ENCODE measurements at regions not wholly inside any gene's neighbourhood (a gene's known extent, or its start where the extent isn't known, plus 50 kb on each side); places are given as distances from the start of the nearest gene placed in this dataset.
"Not testable (repeated sequence)": the region's sequence is repeated elsewhere in the genome, so short reads cannot be mapped to it uniquely, and the experiment has no call there.

DNA sequence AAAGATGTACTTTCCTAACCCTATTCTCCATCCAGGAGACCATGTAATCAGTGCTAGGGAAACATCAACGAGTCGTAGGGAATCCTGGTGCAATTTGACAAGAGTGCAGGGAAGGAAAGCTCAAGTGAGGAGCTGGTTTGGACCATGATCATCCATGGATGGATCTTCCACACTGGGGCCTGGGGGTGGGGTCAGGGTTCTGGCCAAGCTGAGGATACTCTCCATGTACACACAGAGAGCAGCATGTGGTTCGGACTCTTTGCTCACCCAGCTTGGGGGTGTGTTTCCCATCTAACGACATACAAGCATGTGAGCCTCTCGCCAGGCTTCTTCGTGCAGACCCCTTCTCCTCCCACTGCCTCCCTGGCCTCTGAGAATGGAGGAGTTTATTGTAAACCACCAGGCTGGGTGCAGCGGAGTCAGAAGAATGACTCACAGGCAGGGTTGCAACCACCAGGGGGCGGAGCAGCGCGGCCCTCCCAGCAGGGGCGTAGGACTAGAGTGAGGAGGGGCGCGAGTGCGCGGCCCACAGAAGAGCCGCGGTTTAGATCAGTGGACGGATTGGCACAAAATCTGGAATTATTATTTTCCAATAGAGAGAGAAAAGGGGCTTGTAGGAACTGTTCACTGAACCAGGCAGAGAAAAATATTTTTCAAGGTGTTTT is 530.0 kb upstream of the B3GAT1 start:
- H3K36me3 ChIP-seq (ENCODE audit: control insufficient read depth in 5 of 5, insufficient read depth in 5 of 5, low read length in 5 of 5); H3K4me3 ChIP-seq (ENCODE audit: low read depth in 1 of 5, low read length in 5 of 5); H3K9me3 ChIP-seq (ENCODE audit: control insufficient read depth in 5 of 5, low read length in 5 of 5); H3K9ac ChIP-seq (ENCODE audit: low read length in 5 of 5); H3K27ac ChIP-seq (ENCODE audit: low read depth, low read length); H3K4me1 ChIP-seq (ENCODE audit: control insufficient read depth in 5 of 5, insufficient read depth in 5 of 5, low read length in 5 of 5); H3K27me3 ChIP-seq (ENCODE audit: control insufficient read depth in 5 of 5, insufficient read depth in 4 of 5, low read length in 5 of 5): not testable (repeated sequence)

DNA sequence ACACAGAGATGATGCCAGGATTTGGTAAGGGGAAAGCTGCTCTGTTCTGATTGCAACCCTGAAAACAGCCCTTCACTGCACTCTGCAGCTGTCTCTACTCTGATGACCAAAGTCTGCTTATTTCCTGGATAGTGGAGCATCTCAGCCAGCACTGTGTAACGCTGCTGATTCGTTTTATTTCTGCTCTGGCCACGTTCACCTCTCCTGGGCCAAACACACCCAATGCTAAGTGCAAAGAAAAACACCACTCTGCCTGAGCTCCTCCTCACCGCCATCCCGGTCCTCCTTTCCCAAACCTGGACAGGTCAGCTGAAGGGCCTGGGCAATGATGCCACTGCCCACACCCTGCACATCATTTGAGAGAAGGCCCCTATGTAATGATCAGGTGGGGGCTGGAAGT is 529.3 kb upstream of the B3GAT1 start:
- Histone ChIP-seq H3K9ac (ENCODE audit: low read length in 5 of 5) (no peak overlapping the region), H3K9me3 (ENCODE audit: control insufficient read depth in 5 of 5, low read length in 5 of 5) (no peaks in the 10 kb centered on the region), H3K27ac (ENCODE audit: low read depth, low read length) (no peak overlapping the region), H3K36me3 (ENCODE audit: control insufficient read depth in 5 of 5, insufficient read depth in 5 of 5, low read length in 5 of 5) (no peaks in the 10 kb centered on the region), H3K4me1 (ENCODE audit: control insufficient read depth in 5 of 5, insufficient read depth in 5 of 5, low read length in 5 of 5) (no peaks in the 10 kb centered on the region), H3K27me3 (ENCODE audit: control insufficient read depth in 5 of 5, insufficient read depth in 4 of 5, low read length in 5 of 5) (peaks cover 0 to 5% (median 0%) of the 10 kb centered on the region in 5 donors), H3K4me3 (ENCODE audit: low read depth in 1 of 5, low read length in 5 of 5) (no peak overlapping the region)

DNA sequence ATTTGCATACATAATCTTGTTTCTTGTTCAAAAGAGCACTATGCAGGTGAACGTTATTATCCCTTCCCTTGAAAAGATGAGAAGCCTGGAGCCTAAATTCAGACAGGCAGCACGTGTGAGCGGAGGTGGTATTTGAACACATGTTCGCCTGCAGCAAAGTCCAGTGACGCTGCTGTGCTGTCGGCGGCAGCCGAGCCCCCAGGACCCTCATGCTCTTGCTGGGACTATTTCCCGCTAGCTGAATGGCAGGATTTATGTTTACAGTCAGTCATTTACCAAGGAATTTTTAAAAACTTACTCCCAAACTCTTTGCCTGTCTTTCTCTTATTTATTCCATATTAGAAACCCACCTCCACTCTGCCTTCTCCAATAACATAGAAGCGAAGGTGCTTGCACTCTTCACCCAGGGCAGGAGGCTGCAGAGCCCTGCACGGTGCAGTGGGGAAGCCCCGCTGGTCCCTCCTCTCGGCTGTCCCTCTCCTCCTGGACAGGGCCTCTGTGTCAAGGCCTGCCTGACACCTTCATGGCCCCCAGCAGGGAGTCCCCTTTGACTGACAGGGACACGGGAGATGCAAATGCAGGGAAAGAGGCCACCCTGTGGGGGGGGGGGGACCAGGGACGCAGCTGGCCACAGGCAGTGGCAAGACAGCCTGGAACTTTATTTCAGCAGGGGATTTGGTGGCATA is 528.5 kb upstream of the B3GAT1 start:
- no peaks in the 10 kb centered on the region for H3K36me3 ChIP-seq (ENCODE audit: control insufficient read depth in 5 of 5, insufficient read depth in 5 of 5, low read length in 5 of 5)
- peaks cover 0 to 2% (median 0%) of the 10 kb centered on the region in 5 donors for H3K9me3 ChIP-seq (ENCODE audit: control insufficient read depth in 5 of 5, low read length in 5 of 5)
- no peaks in the 10 kb centered on the region for H3K4me1 ChIP-seq (ENCODE audit: control insufficient read depth in 5 of 5, insufficient read depth in 5 of 5, low read length in 5 of 5)
- H3K4me3 ChIP-seq (ENCODE audit: low read depth in 1 of 5, low read length in 5 of 5) = no peak overlapping the region
- H3K27ac ChIP-seq (ENCODE audit: low read depth, low read length) = no peak overlapping the region
- H3K27me3 ChIP-seq (ENCODE audit: control insufficient read depth in 5 of 5, insufficient read depth in 4 of 5, low read length in 5 of 5) = peaks cover 0 to 5% (median 0%) of the 10 kb centered on the region in 5 donors
- no peak overlapping the region for H3K9ac ChIP-seq (ENCODE audit: low read length in 5 of 5)

DNA sequence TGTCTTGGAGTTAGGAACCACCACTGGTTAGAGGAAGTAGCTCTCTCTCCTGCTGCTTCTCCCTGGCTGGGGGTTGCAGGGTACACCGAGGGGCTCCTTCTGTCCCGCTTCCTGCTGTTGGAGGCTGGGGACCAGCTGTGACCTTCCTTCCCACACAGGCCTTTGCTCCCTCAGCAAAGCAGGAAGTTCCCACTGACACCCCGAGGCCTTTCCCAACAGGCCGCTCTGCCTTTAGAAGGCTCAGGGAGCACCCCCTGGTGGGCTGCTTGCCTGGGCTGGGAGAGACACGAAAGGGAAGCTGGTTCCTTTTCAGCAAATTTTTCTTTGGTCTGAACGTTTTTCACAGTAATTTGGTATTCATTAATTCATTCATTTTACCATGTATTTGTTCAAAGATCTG is 527.9 kb upstream of the B3GAT1 start:
- no peak overlapping the region for H3K27ac ChIP-seq (ENCODE audit: low read depth, low read length)
- H3K4me3 ChIP-seq (ENCODE audit: low read depth in 1 of 5, low read length in 5 of 5) = no peak overlapping the region

DNA sequence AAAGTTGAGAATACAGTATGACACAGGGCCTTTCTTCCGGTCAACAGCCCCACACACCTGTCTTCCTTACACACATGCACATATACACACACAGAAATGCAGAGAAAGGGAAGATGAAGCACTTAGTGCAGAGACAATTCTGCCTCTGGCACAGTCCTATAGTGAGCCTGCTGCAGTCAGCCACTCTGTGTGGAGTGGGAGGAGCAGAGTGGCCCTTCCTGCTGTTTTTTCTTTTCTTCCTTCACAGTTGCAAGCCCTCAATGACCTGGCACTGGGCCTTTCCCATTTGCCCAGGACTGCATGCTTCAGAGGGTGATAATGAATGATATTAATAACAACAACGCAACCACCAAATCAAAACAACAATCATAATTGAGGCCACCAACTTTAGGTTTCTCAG is 527.0 kb upstream of the B3GAT1 start:
- Histone ChIP-seq H3K9me3 (ENCODE audit: control insufficient read depth in 5 of 5, low read length in 5 of 5) (peaks cover 0 to 5% (median 0%) of the 10 kb centered on the region in 5 donors), H3K4me1 (ENCODE audit: control insufficient read depth in 5 of 5, insufficient read depth in 5 of 5, low read length in 5 of 5) (no peaks in the 10 kb centered on the region), H3K9ac (ENCODE audit: low read length in 5 of 5) (no peak overlapping the region), H3K27me3 (ENCODE audit: control insufficient read depth in 5 of 5, insufficient read depth in 4 of 5, low read length in 5 of 5) (peaks cover 0 to 5% (median 0%) of the 10 kb centered on the region in 5 donors), H3K27ac (ENCODE audit: low read depth, low read length) (no peak overlapping the region), H3K36me3 (ENCODE audit: control insufficient read depth in 5 of 5, insufficient read depth in 5 of 5, low read length in 5 of 5) (no peaks in the 10 kb centered on the region), H3K4me3 (ENCODE audit: low read depth in 1 of 5, low read length in 5 of 5) (no peak overlapping the region)

More for the DNA sequence above, 527.9 kb upstream of the B3GAT1 start:
- Histone ChIP-seq H3K9me3 (ENCODE audit: control insufficient read depth in 5 of 5, low read length in 5 of 5) (peaks cover 0 to 5% (median 0%) of the 10 kb centered on the region in 5 donors), H3K36me3 (ENCODE audit: control insufficient read depth in 5 of 5, insufficient read depth in 5 of 5, low read length in 5 of 5) (no peaks in the 10 kb centered on the region), H3K9ac (ENCODE audit: low read length in 5 of 5) (no peak overlapping the region), H3K27me3 (ENCODE audit: control insufficient read depth in 5 of 5, insufficient read depth in 4 of 5, low read length in 5 of 5) (peaks cover 0 to 5% (median 0%) of the 10 kb centered on the region in 5 donors), H3K4me1 (ENCODE audit: control insufficient read depth in 5 of 5, insufficient read depth in 5 of 5, low read length in 5 of 5) (no peaks in the 10 kb centered on the region)

DNA sequence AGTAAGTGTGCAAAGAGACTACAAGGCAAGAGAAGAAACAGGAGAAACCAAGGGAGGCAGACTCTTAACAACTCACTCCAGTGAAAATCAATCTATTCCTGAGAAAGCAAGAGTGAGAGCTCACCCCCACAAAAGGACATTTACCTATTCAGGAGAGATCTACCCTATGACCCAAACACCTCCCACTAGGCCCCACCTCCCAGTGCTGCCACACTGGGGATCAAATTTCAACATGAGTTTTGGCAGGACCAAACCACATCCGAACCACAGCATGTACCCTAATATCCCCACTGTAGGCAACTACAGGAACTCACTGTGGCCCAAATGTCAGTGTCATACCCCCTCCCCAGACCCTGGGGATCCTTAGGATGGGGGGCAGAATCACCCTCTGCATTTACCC is 526.2 kb upstream of the B3GAT1 start:
- Histone ChIP-seq H3K9me3 (ENCODE audit: control insufficient read depth in 5 of 5, low read length in 5 of 5) (peaks cover 0 to 5% (median 0%) of the 10 kb centered on the region in 5 donors), H3K27ac (ENCODE audit: low read depth, low read length) (no peak overlapping the region), H3K4me1 (ENCODE audit: control insufficient read depth in 5 of 5, insufficient read depth in 5 of 5, low read length in 5 of 5) (no peaks in the 10 kb centered on the region), H3K27me3 (ENCODE audit: control insufficient read depth in 5 of 5, insufficient read depth in 4 of 5, low read length in 5 of 5) (peaks cover 0 to 5% (median 0%) of the 10 kb centered on the region in 5 donors), H3K9ac (ENCODE audit: low read length in 5 of 5) (no peak overlapping the region), H3K4me3 (ENCODE audit: low read depth in 1 of 5, low read length in 5 of 5) (no peak overlapping the region), H3K36me3 (ENCODE audit: control insufficient read depth in 5 of 5, insufficient read depth in 5 of 5, low read length in 5 of 5) (no peaks in the 10 kb centered on the region)

DNA sequence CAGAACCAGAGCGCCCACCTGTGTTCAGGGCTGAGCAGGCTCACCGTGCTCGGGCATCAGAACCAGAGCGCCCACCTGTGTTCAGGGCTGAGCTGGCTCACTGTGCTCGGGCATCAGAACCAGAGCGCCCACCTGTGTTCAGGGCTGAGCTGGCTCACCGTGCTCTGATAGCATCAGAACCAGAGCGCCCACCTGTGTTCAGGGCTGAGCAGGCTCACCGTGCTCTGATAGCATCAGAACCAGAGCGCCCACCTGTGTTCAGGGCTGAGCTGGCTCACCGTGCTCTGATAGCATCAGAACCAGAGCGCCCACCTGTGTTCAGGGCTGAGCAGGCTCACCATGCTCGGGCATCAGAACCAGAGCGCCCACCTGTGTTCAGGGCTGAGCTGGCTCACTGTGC is 525.2 kb upstream of the B3GAT1 start:
- not testable (repeated sequence) for H3K9me3 ChIP-seq (ENCODE audit: control insufficient read depth in 5 of 5, low read length in 5 of 5); H3K27ac ChIP-seq (ENCODE audit: low read depth, low read length); H3K36me3 ChIP-seq (ENCODE audit: control insufficient read depth in 5 of 5, insufficient read depth in 5 of 5, low read length in 5 of 5)

DNA sequence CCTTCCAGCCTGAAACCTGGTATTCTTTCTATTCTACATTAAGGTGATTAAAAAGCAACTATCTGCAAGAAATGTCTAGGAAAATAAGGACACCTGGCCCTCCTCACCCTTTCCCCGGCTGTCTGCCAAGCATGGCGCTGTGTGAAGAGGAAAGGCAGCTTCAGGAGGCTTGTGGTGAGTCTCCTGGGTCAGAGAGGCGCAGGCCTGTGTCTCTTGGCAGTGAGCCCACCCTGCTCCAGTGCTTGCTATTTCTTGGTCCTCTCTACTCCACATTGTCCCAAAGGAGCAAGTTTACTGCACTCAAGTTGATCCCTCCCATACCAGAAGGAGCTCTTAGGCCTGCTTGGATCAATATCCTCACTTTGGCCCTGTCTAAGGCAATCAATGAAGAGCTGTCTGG is 520.7 kb upstream of the B3GAT1 start:
- Histone ChIP-seq H3K4me1 (ENCODE audit: control insufficient read depth in 5 of 5, insufficient read depth in 5 of 5, low read length in 5 of 5) (no peaks in the 10 kb centered on the region), H3K9ac (ENCODE audit: low read length in 5 of 5) (no peak overlapping the region), H3K27ac (ENCODE audit: low read depth, low read length) (no peak overlapping the region), H3K4me3 (ENCODE audit: low read depth in 1 of 5, low read length in 5 of 5) (no peak overlapping the region), H3K9me3 (ENCODE audit: control insufficient read depth in 5 of 5, low read length in 5 of 5) (peaks cover 0 to 5% (median 0%) of the 10 kb centered on the region in 5 donors), H3K27me3 (ENCODE audit: control insufficient read depth in 5 of 5, insufficient read depth in 4 of 5, low read length in 5 of 5) (peaks cover 0 to 4% (median 0%) of the 10 kb centered on the region in 5 donors), H3K36me3 (ENCODE audit: control insufficient read depth in 5 of 5, insufficient read depth in 5 of 5, low read length in 5 of 5) (no peaks in the 10 kb centered on the region)

More for the DNA sequence above, 525.2 kb upstream of the B3GAT1 start:
- not testable (repeated sequence) for H3K27me3 ChIP-seq (ENCODE audit: control insufficient read depth in 5 of 5, insufficient read depth in 4 of 5, low read length in 5 of 5); H3K9ac ChIP-seq (ENCODE audit: low read length in 5 of 5); H3K4me3 ChIP-seq (ENCODE audit: low read depth in 1 of 5, low read length in 5 of 5); H3K4me1 ChIP-seq (ENCODE audit: control insufficient read depth in 5 of 5, insufficient read depth in 5 of 5, low read length in 5 of 5)

DNA sequence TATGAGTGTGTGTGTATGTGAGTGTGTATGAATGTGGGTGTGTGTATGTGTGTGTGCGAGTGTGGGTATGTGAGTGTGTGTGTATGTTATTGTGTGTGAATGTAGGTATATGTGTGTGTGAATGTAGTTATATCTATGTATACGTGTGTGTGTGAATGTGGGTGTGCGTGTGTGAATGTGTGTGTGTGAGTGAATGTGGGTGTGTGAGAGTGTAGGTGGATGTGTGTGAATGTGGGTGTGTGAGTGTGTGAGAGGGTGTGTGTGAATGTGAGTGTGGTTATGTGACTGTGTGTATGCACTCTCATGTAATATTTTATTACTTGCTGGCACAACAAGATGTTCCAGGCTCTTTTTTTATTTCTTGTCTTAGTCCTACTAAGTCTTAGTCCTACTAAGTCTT is 513.4 kb upstream of the B3GAT1 start:
- no peaks in the 10 kb centered on the region for H3K4me1 ChIP-seq (ENCODE audit: control insufficient read depth in 5 of 5, insufficient read depth in 5 of 5, low read length in 5 of 5)
- no peak overlapping the region for H3K4me3 ChIP-seq (ENCODE audit: low read depth in 1 of 5, low read length in 5 of 5)
- H3K27ac ChIP-seq (ENCODE audit: low read depth, low read length) = no peak overlapping the region
- no peak overlapping the region for H3K9ac ChIP-seq (ENCODE audit: low read length in 5 of 5)
- H3K27me3 ChIP-seq (ENCODE audit: control insufficient read depth in 5 of 5, insufficient read depth in 4 of 5, low read length in 5 of 5) = peaks cover 0 to 4% (median 3%) of the 10 kb centered on the region in 5 donors
- no peaks in the 10 kb centered on the region for H3K36me3 ChIP-seq (ENCODE audit: control insufficient read depth in 5 of 5, insufficient read depth in 5 of 5, low read length in 5 of 5)
- H3K9me3 ChIP-seq (ENCODE audit: control insufficient read depth in 5 of 5, low read length in 5 of 5) = no peaks in the 10 kb centered on the region

DNA sequence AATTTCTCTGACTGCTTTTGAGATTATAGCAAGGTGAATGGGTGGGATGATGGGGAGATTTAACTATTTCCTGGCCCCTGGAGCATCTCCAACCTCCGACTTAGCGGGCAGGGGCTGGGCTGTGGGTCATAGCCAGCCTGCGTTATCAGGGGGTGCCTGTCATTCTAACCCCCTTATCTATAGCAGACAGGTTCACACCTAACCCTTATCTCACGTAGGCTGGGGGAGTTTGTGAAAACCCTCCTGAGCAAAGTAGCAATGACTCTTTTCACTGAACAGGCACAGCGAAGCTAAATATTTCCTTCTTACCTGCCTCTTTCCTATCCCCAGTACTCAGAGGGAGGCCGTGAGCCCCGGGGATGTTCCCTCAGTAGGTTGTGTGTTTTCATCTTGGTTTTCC is 511.4 kb upstream of the B3GAT1 start:
- Histone ChIP-seq H3K4me1 (ENCODE audit: control insufficient read depth in 5 of 5, insufficient read depth in 5 of 5, low read length in 5 of 5) (no peaks in the 10 kb centered on the region), H3K27ac (ENCODE audit: low read depth, low read length) (no peak overlapping the region), H3K4me3 (ENCODE audit: low read depth in 1 of 5, low read length in 5 of 5) (no peak overlapping the region), H3K36me3 (ENCODE audit: control insufficient read depth in 5 of 5, insufficient read depth in 5 of 5, low read length in 5 of 5) (no peaks in the 10 kb centered on the region), H3K9me3 (ENCODE audit: control insufficient read depth in 5 of 5, low read length in 5 of 5) (no peaks in the 10 kb centered on the region), H3K9ac (ENCODE audit: low read length in 5 of 5) (no peak overlapping the region), H3K27me3 (ENCODE audit: control insufficient read depth in 5 of 5, insufficient read depth in 4 of 5, low read length in 5 of 5) (peaks cover 0 to 4% (median 3%) of the 10 kb centered on the region in 5 donors)
